ENCODE measurements at regions not wholly inside any gene's neighbourhood (a gene's known extent, or its start where the extent isn't known, plus 50 kb on each side); places are given as distances from the start of the nearest gene placed in this dataset.
"Not testable (repeated sequence)": the region's sequence is repeated elsewhere in the genome, so short reads cannot be mapped to it uniquely, and the experiment has no call there.

DNA sequence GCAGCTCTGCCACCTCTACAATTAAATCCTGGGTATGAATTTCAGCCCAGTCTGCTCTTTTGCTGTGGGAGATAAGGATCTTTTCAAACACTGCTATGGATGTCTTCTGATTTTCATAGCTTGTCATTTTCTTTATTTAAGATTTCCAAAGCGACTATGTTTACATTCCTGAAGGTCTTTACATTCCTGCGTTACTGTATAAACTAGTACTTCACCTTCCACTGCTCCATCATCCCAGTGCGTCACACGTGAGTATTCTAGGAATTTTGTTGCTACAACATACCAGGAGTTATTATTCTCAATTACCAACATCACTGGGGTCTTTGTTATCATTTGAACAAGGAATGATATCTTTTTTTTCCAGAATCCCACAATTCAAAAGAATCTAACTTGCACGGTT, 944.7 kb downstream of the SORCS3 start:
- Mint-ChIP-seq H3K4me3 (no peak overlapping the region), H3K27ac (no peak overlapping the region)
- TF ChIP-seq CTCF (IDR thresholded peaks at IDR 0.05; ENCODE audit: unreplicated experiment in 3 of 3) = no peak

GRCh38 chr10:105585171-105585570, 944.1 kb downstream of the SORCS3 start:
- no peak overlapping the region for H3K4me3 Mint-ChIP-seq

More for the DNA sequence above, 944.7 kb downstream of the SORCS3 start:
- Mint-ChIP-seq H3K4me1 (no peaks in the 10 kb centered on the region), H3K36me3 (ENCODE audit: low read depth) (no peaks in the 10 kb centered on the region), H3K27me3 (ENCODE audit: low read depth) (no peaks in the 10 kb centered on the region), H3K9me3 (no peaks in the 10 kb centered on the region)

GRCh38 chr10:105579112-105579511, 938.0 kb downstream of the SORCS3 start:
- Mint-ChIP-seq H3K4me1 (no peaks in the 10 kb centered on the region), H3K27me3 (ENCODE audit: low read depth) (no peaks in the 10 kb centered on the region), H3K4me3 (no peak overlapping the region), H3K9me3 (peaks cover under 1% of the 10 kb centered on the region), H3K36me3 (ENCODE audit: low read depth) (no peaks in the 10 kb centered on the region), H3K27ac (no peak overlapping the region)
- no peak for TF ChIP-seq CTCF (IDR thresholded peaks at IDR 0.05; ENCODE audit: unreplicated experiment in 3 of 3)

More at GRCh38 chr10:105585171-105585570, 944.1 kb downstream of the SORCS3 start:
- Mint-ChIP-seq H3K36me3 (ENCODE audit: low read depth) (no peaks in the 10 kb centered on the region), H3K4me1 (no peaks in the 10 kb centered on the region), H3K9me3 (no peaks in the 10 kb centered on the region), H3K27ac (no peak overlapping the region), H3K27me3 (ENCODE audit: low read depth) (no peaks in the 10 kb centered on the region)
- no peak for TF ChIP-seq CTCF (IDR thresholded peaks at IDR 0.05; ENCODE audit: unreplicated experiment in 3 of 3)

GRCh38 chr10:105577865-105578607, 936.9 kb downstream of the SORCS3 start:
- Mint-ChIP-seq H3K27me3 (ENCODE audit: low read depth) (no peaks in the 10 kb centered on the region), H3K27ac (no peak overlapping the region), H3K36me3 (ENCODE audit: low read depth) (no peaks in the 10 kb centered on the region), H3K9me3 (peaks cover 6% of the 10 kb centered on the region), H3K4me3 (no peak overlapping the region), H3K4me1 (no peaks in the 10 kb centered on the region)
- TF ChIP-seq CTCF (IDR thresholded peaks at IDR 0.05; ENCODE audit: unreplicated experiment in 3 of 3) = no peak

DNA sequence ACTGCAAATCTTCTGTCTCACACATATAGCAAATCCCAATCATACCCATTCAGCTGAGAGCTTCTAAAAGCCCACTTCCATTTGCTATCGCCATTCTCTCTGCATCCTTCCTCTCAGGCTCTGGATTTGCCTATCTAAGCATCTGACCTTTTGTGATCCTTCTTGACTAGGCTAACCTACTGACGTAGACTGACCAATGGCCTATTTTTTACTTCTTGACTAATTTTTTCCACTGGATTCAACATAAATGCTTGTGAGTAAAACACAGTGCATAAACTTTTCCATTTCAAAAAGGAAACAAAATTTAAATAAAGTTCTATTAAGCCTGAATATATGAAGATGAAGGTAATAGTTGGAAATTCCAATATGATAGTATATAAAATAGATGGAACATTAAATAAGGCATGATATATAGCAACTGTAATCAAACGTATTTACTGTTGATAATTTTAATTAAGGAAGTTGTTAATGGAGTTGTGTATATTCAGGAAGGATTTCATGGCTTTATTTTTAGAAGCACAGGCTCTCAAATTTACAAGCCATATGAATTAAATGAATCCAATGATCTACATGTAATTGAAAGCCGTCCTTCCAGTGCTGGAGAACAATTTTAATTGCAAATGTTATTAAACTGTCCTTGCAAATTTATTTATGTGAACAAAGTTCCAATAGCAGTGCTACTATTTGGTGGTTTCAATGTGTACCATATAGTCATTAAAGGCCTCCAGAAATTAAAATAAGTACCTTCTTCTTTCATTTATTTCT, 918.4 kb downstream of the SORCS3 start:
- no peak for TF ChIP-seq CTCF (IDR thresholded peaks at IDR 0.05; ENCODE audit: unreplicated experiment in 3 of 3)
- no peak overlapping the region for H3K4me3 Mint-ChIP-seq
- H3K27me3 Mint-ChIP-seq (ENCODE audit: low read depth) = peaks cover 4% of the 10 kb centered on the region

DNA sequence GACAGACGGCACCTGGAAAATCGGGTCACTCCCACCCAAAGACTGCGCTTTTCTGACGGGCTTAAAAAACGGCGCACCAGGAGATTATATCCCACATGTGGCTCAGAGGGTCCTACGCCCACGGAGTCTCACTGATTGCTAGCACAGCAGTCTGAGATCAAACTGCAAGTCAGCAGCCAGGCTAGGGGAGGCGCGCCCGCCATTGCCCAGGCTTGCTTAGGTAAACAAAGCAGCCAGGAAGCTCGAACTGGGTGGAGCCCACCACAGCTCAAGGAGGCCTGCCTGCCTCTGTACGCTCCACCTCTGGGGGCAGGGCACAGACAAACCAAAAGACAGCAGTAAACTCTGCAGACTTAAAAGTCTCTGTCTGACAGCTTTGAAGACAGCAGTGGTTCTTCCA, 909.4 kb downstream of the SORCS3 start:
- H3K27ac Mint-ChIP-seq; H3K4me3 Mint-ChIP-seq; H3K36me3 Mint-ChIP-seq (ENCODE audit: low read depth); H3K27me3 Mint-ChIP-seq (ENCODE audit: low read depth); H3K9me3 Mint-ChIP-seq; H3K4me1 Mint-ChIP-seq: not testable (repeated sequence)

More for the DNA sequence above, 918.4 kb downstream of the SORCS3 start:
- Mint-ChIP-seq H3K36me3 (ENCODE audit: low read depth) (no peaks in the 10 kb centered on the region), H3K4me1 (no peaks in the 10 kb centered on the region), H3K9me3 (peaks cover 4% of the 10 kb centered on the region), H3K27ac (no peak overlapping the region)
